SK-N-SH (cell line): ENCODE measurements at regions not wholly inside any gene's neighbourhood (a gene's known extent, or its start where the extent isn't known, plus 50 kb on each side); places are given as distances from the start of the nearest gene placed in this dataset.

Experiments
- CHD2 ChIP-seq: fragments of 150-350 bp; IDR thresholded peaks from 2 replicates; pipeline ENCODE4 v1.6.1; 2018; ENCODE audit warnings: low read length; ENCODE audit not compliant: partially characterized antibody
- CTCF ChIP-seq: fragments of 200-600 bp; sonication (generic); IDR thresholded peaks from 2 replicates; pipeline ENCODE4 v1.6.1; 2017; ENCODE audit warnings: antibody characterized with exemption, mild to moderate bottlenecking, moderate library complexity
- EP300 ChIP-seq, 2 experiments: IDR thresholded peaks; 2 replicates each; pipeline versions ENCODE4 v1.4.0 to v1.6.1; 2012; ENCODE audit warnings: borderline replicate concordance in 1 of 2, low read depth in 1 of 2, low read length in 1 of 2
- FOXM1 ChIP-seq: IDR thresholded peaks from 2 replicates; pipeline ENCODE4 v1.4.0; 2012; ENCODE audit warnings: low read depth, mild to moderate bottlenecking
- GABPA ChIP-seq: IDR thresholded peaks from 2 replicates; pipeline ENCODE4 v1.4.0; 2012; ENCODE audit warnings: low read depth, mild to moderate bottlenecking
- NFIC ChIP-seq: IDR thresholded peaks from 2 replicates; pipeline ENCODE4 v1.4.0; 2012; ENCODE audit warnings: borderline replicate concordance
- POLR2AphosphoS5 ChIP-seq: IDR thresholded peaks from 2 replicates; pipeline ENCODE4 v1.6.1; 2012; ENCODE audit warnings: low read depth, low read length
- RCOR1 ChIP-seq: fragments of 150-350 bp; IDR thresholded peaks from 2 replicates; pipeline ENCODE4 v1.6.1; 2017; ENCODE audit warnings: antibody characterized with exemption, low read length
- YY1 ChIP-seq: IDR thresholded peaks from 2 replicates; pipeline ENCODE4 v1.4.0; 2012; ENCODE audit warnings: low read depth, mild to moderate bottlenecking
- ZBTB33 ChIP-seq: IDR thresholded peaks from 2 replicates; pipeline ENCODE4 v1.4.0; 2012; ENCODE audit warnings: low read depth, borderline replicate concordance

- TF ChIP-seq YY1 (no peak), CTCF (no peak), POLR2AphosphoS5 (no peak), NFIC (no peak), GABPA (no peak), CHD2 (no peak), FOXM1 (no peak), RCOR1 (no peak), ZBTB33 (no peak), EP300 (IDR thresholded peaks at IDR 0.05; ENCODE audit: borderline replicate concordance in 1 of 2, low read depth in 1 of 2, low read length in 1 of 2) (no peak)
Measured at GRCh38 chrX:106300656-106301055, 132.6 kb downstream of the PWWP3B start.
